ENCODE measurements at regions not wholly inside any gene's neighbourhood (a gene's known extent, or its start where the extent isn't known, plus 50 kb on each side); places are given as distances from the start of the nearest gene placed in this dataset.
"Not testable (repeated sequence)": the region's sequence is repeated elsewhere in the genome, so short reads cannot be mapped to it uniquely, and the experiment has no call there.

DNA sequence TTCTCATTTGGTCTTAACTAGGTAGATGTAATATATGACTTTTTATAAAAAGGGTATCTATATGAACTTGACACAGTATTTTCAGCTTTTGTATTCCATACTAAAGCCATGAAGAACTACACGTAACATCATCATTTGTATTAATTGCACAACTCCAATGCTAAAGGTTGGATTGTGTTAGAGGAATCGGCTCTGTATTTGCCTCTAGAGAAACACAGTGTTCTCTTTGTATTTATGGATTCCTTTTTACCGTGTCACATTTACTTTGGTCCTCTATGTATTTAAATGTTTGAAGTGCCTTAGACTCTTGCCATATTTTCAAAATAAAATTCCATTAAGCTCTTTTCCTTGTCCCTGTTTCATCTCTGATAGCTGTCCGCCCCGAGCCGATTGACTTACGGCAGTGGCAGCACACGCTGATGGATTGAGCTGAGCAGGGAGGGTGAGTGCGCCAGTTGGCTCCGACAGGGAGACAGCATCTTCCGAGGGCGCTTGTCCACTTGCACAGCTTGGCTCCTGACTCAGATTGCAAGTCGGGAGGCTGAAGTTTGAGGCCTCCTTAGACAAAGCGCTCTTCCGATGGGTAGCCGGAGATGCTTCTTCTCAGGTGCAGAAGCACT lies 95.6 kb upstream of the DMRT1 start:
- no peak for DNase-seq (ENCODE audit: low read depth)

DNA sequence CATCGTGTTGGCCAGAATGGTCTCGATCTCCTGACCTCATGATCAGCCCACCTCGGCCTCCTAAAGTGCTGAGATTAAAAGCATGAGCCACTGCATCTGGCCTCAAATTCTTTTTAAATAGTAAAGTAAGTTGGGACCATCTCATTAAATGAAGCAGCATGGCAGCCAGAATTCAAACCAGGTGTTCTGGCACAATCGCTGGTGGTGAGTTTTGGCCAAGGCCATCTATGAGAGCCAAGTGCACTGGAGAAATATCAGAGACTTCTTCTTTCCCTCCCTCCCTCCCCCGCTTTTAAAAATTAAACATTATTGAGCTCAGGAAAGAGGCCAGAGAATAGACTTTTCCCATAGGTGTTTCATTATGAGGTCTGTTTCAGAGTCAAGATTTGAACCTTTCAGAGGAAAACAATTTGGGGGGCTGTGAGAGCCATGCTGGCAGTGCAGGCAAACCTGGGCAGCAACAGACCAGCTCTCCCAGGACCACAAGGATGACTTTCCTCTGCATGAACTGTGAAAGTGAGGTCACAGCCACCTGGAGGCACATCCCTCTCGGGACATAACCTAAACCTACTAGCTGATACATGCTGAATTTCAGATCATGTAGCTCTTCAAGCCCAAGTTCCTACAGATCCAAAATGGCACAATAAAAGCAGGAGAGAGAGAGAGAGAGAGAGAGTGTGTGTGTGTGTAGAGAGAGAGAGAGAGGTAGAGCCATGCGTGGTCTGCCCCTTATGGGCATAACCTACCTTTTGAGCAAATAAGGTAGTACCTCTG lies 94.6 kb upstream of the DMRT1 start:
- no peak for DNase-seq (ENCODE audit: low read depth)

DNA sequence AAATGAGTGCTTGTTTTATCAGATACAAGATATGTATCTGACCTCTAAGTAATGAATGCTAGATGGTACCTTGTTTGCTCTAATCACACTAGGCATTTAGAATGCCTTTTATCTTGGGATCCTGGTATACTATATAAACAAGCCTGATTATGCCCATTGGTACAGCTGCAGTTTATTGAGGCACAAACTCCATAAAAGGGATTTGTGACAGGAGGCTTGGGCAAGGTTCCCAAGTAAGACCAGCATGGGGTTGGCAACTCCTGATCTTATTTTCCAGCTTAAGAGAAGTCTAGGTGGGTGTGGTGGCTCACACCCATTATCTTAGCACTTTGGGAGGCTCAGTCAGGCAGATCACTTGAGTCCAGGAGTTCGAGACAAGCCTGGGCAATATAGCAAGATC lies 93.9 kb upstream of the DMRT1 start:
- DNase-seq (ENCODE audit: low read depth), result no peak

DNA sequence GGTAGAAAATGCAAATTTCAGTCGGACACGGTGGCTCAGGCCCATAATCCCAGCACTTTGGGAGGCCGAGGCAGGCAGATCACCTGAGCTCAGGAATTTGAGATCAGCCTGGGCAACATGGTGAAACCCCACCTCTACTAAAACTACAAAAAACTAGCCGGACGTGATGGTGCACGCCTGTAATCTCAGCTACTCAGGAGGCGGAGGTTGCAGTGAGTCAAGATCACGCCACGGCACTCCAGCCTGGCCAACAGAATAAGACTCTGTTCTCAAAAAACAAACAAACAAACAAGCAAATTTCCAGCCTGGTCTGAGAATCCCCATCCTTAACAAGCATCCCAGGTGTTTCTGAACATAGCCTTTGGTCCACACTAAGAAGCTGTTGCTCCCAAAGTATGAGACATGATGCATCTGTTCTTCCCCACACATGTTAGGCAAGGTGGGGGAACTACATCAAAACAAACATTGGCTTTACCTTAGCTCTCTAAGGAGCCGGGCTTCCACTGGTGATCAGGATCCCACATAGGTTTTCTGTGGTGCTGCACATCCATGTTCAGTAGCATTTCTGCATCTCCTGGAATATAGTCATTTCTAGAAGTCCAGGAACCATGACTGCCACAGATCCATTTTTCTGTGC lies 92.5 kb upstream of the DMRT1 start:
- no peak for DNase-seq (ENCODE audit: low read depth)

DNA sequence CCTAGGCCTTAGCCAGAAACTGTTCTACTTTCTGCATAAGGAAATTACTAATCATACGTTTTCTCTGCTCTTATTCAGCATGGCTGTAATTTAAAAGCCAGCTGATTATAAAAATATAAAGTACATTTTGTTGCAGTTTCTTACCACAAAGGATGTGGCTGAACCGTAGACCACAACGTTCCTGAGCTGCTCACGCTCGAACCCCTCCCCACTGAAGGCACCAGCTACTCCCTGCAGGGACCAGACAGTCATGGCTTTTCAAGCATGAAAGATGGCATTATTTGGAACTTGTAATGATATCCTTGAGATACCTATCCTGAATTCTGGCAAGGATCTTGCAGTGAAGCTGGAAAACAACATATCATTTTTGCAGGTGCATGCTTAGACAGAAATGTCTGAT lies 91.8 kb upstream of the DMRT1 start:
- DNase-seq (ENCODE audit: low read depth), result no peak

DNA sequence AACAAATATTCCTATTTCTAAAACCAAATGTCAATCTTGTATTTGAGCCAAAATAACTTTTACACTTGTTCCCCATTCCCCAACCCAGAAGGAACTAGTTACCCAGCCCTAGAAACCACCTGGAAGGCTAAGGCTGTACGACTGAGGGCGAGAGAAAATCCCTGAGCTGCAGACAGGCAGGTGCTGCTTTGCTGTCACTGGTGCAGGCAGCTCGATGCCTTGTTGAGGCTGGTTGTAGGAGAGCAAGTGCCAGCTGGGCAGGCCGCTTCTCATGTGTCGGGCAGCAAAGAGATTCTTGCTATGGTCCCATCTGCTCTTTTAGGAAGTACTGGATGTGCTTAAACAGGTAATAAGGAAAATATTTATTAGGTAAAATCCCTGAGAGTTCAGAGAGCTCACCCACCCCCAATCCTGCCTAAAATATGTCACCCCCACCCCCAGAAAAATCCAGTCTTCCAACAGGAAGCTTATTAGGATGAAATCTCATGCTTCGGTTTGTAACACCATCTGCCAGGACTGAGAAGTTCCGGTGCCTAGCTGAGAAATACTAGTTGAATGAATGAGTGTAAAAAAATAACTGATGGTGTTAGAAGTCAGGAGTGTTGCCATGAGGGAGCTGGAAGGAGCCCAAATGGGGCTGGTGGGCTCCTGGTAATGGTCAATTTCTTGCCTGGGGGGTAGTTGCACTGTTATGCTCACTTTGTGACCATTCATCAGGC lies 91.1 kb upstream of the DMRT1 start:
- DNase-seq (ENCODE audit: low read depth), result no peak

DNA sequence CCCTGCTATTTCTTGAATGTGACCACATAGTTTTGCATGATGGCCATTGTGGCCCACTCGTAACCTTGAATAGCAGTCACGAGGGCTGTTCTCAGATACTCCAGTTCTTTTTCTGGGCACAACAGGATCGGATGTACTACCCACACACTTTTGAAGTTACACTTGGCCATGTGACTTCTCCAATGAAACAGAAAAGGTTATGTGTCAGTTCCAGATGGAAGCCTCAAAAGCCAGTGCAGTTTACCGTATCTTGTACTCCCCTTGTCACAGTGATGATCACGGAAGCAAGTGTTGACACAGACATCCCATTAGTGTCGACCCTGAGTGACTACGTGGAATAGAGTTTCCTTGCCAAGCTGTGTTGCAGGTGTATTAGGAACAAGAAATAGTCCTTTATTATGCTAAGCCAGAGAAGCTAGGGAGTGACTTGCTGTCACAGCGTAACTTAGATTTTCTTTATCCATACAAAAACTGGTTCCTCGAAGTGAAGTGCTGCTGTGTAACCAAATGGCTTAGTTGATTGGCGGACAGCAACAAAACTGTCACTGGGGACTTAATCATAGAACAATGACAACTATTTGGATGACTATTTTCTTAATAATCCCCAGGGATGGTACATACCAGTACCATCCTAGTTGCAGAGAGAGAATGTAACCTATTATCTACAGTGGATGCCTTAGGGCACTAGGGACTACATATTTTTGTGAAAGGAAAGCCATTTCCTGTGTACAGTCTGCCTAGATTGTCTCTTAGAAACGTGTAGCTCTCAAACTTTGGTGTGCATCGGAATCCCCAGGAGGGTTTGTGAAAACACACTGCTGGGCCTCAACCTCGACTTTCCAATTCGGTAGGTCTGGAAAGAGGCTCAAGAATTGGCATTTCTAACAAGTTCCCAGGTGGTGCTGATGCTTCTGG lies 90.1 kb upstream of the DMRT1 start:
- DNase-seq (ENCODE audit: low read depth), result no peak

DNA sequence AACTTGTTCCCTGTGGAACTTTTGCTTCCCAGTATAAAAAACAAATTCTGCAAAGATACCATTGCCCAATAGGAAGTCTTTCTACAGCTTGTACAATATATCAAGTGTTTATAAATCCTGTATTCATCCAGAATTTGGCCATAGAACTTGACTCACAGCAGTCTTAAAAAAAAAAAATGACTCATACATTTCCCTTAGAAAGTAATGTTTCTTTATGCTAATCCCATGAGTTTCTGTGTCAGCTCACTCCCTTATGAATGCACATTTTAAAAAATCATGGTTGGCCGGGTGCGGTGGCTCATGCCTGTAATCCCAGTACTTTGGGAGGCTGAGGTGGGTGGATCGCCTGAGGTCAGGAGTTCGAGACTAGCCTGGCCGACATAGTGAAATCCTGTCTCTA lies 89.3 kb upstream of the DMRT1 start:
- peak; percentile 91 for DNase-seq (ENCODE audit: low read depth)

DNA sequence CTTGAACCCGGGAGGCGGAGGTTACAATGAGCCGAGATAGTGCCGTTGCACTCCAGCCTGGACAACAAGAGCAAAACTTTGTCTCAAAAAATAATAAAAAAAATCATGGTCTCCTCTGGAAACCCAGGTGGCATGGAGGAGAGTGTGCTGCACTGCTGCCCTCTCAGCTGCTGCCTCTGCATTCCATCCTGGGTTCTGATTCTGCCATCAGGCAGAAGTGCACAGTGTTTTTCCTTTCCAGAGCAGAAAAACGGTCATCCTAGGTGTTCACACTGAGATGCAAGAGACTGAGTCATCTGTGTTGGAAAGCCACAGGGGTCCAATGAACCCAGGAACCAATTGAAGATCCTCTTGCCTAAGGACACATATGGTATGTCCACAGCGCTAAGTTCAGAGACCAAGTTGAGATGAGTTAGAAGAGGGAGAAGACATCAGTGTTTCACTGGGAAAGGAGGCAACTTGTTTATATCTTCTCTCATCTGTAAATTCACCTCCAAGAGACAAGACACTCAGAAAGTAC lies 88.8 kb upstream of the DMRT1 start:
- DNase-seq (ENCODE audit: low read depth), result no peak

DNA sequence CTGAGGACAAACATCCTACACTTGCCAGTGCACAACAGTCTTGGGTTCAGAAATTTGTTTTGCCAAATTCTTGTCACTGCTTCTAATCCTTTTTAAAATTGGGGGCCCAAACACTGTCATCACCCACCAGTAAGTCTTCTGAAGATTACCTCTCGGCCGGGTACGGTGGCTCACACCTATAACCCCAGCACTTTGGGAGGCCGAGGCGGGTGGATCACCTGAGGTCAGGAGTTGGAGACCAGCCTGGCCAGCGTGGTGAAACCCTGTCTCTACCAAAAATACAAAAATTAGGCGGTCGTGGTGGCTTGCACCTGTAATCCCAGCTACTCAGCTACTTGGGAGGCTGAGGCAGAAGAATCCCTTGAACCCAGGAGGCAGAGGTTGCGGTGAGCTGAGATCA lies 87.8 kb upstream of the DMRT1 start:
- not testable (repeated sequence) for DNase-seq (ENCODE audit: low read depth)

DNA sequence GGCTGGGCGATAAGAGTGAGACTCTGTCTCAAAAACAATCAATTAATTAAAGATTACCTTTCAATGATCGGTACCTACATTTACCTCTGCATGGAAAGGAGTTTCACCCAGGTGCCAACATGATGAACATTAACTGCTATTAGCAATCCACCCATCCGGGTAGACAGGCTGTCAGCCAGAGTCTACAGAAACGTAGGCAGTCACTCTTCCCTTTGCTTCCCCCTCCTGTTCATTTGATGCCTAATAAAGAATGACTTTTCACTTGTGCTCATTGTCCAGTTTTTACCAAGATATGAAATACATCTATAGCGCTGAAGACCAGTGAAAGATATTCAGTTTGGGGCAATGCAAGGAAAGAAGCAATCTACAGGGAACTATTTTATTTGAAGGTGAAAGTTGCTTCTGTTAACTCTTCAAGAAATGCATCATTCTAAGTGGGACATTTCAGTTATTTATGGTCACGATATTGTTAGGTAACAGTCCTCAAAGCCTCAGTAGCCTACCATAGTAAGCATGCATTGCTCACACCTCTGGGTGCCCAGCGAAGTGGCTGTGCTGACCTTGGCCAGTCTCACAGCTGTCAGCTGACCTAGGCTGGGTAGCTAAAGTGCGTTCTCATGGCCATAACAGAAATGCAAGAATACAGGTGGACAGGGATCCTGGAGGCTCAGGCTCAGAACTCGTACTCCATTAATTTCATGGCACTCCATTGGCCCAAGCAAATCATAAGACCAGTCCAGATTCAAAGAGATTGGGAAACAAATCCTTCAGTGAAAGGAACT lies 87.2 kb upstream of the DMRT1 start:
- no peak for DNase-seq (ENCODE audit: low read depth)

DNA sequence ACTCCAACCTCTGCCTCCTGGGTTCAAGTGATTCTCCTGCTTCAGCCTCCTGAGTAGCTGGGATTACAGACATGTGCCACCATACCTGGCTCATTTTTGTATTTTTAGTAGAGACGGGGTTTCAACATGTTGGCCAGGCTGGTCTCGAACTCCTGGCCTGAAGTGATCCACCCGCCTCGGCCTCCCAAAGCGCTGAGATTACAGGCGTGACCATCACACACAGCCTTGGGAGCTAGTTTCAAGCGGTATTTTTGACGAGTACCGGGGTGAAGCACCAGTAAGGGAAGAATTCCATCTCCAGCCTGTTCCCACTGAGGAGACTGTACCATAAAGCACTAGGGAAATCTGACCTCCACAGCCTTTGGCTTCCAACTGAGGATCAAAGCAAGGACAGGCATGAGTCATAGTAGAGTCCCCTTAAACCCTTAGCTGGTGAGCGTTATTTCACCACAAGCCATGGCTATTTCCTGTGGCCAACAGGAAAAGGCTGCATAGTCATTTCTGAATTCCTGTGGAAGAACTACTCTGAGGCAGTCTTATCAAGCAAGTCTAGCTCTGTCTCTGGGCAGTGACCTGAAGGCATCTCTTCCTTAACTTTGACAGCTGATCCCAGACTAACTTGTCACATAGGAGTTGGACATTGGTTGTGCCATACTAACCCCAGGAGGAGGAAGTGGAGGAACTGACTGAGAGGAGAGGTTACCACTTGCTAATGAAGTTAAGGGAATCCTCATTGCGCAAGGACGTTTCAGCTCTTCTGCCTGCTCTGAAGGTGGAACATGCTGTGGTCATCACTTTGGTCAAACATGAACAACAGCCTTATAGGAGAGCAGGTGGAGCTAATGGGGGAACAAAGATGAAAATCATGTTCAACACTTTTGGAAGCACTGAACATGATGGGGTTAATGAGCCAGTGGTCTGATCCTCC lies 85.8 kb upstream of the DMRT1 start:
- DNase-seq (ENCODE audit: low read depth), result peak; percentile 92

DNA sequence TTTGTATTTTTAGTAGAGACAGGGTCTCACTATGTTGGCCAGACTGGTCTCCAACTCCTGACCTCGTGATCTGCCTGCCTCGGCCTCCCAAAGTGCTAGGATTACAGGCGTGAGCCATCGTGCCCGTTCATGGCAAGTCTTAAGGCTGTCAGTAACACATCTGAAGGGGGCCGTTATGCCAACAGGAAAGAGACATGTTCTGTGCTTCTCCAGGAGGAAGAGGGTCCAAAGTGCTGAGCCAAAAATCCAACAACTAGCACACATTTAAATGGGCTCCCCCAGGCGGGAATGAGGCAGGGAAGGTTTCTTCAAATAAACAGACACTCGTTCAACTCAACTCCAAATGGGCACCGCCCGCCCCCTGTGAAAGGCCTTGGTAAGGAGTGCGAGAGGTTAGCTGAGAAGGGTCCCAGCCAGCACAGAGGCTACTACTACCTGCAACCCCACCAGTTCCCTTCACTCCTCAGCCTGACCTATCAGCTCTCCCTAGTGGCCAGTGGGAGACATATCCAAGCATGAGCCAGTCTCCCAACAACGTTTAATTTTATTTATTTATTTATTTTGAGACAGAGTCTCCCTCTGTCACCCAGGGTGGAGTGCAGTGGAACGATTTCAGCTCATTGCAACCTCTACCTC lies 84.1 kb upstream of the DMRT1 start:
- DNase-seq (ENCODE audit: low read depth), result peak; percentile 43

DNA sequence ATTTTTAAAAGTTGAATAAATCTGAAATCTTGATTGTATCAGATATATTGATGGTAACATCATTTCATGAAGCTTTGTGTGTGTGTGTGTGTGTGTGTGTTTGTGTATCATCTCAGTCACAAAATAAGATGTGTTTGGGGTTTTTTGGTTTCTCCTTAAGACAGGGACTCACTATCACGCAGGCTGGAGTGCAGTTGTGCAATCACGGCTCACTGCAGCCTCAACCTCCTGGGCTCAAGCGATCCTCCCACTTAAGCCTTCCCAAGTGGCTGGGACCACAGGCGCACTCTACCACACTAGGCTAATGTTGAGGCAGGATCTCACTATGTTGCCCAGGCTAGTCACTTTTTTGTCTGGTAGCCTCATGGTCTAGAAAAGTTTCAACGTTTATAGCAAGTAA lies 83.4 kb upstream of the DMRT1 start:
- DNase-seq (ENCODE audit: low read depth), result no peak

DNA sequence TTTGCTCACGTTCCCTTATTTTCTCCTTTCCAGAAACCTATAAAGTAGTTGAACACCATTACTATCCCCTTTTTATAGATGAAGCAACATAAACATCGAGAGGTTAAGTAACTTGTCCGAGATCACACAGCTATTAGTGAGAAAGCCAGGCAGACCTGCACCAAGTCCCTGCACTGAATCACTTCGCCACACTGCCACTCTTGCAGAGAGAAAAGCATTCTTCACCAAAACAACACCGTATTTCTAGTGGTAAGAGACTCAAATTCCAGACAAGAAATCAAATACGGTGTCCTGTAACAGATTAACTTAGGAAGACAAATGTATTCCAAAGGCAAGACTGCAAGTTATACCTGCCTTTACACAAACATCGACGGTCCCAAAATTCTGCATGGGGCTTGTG lies 82.0 kb upstream of the DMRT1 start:
- DNase-seq (ENCODE audit: low read depth), result no peak

DNA sequence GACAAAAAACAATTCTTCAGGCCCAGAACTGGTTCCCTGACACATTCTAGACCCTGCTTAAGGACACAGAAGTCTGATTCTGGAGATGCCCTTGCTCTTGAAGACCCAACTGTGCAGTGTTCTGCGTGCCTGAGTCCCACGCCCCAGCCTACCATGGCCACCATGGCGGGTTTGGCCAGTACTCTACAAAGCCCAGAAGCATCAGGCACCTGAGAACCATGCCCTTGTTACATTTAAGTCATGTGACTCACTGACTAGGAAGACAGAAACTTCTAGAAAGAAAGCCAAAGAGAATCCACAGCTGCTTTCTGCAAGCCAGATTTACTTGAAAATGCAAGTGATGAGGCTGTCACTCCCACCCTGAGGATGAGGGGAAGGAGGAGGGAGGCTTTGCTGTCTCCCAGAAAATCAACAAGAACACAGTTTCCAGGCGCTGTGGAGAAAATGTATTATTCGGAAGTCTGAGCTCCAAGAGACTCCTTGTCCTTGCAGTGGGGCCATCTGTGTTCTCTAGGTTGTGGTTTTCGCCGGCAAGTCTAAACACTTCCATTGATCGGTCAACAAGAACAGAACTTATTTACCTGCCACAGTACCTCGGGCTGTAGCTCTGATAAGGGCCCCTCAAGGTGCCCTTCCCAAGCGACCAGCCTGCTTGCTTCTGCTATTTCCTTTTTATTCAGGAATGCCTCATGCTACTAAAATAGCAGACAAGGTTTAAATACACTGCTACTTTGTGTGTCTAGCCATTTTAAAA lies 81.3 kb upstream of the DMRT1 start:
- no peak for DNase-seq (ENCODE audit: low read depth)

DNA sequence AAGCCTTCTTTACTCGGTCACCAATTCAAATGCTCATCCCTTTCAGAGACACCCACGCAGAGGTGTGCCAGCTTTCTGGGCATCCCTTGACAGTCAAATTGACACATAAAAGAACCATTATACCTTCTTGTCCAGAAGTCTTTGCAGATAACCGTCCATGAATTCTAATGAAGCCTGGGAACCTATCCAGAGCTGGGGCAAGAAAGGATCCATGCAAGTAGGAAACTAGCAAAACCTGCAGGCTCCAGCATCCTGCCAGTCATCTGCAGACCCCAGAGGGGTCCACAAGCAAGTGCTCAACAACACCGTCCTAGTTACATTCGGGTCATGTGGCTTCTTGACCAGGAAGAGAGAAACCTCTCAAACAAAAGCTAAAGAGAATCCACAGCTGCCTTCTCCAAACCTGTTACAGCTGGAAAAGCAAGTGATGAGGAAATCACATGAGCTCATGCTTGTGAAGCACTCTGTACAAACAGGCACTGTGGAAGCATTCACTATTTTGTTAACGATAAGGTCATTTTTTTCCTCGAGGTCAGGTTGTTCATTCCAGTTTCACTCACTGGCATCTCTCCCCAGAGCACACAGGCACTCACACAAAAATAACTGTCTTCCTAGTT lies 80.2 kb upstream of the DMRT1 start:
- peak; percentile 49 for DNase-seq (ENCODE audit: low read depth)

Data from stromal cell of bone marrow (primary cell).